ENCODE measurements at regions not wholly inside any gene's neighbourhood (a gene's known extent, or its start where the extent isn't known, plus 50 kb on each side); places are given as distances from the start of the nearest gene placed in this dataset.
"Not testable (repeated sequence)": the region's sequence is repeated elsewhere in the genome, so short reads cannot be mapped to it uniquely, and the experiment has no call there.

- DNase-seq (ENCODE audit: low read depth in 2 of 2) = no peak
Measured at GRCh38 chr5:42074353-42074752, 149.3 kb downstream of the FBXO4 start.

GRCh38 chr5:42089705-42090104 is 164.6 kb downstream of the FBXO4 start:
- DNase-seq (ENCODE audit: low read depth in 2 of 2) = no peak

DNA sequence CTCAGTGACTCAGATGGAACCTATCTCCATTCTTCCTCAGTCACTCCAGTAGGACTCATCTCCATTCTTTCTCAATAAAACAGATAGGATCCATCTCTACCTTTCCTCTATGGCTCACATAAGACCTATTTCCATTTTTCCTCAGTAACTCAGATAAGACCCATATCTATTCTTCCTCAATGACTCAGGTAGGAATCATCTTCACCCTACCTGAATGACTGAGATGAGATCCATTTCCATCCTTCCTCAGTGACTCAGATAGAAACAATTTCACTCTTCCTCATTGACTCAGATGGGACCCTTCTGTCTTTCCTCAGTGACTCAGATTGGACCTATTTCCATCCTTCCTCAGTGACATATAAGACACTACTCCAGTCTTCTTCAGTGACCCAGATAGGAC is 165.1 kb downstream of the FBXO4 start:
- no peak for DNase-seq (ENCODE audit: low read depth in 2 of 2)

DNA sequence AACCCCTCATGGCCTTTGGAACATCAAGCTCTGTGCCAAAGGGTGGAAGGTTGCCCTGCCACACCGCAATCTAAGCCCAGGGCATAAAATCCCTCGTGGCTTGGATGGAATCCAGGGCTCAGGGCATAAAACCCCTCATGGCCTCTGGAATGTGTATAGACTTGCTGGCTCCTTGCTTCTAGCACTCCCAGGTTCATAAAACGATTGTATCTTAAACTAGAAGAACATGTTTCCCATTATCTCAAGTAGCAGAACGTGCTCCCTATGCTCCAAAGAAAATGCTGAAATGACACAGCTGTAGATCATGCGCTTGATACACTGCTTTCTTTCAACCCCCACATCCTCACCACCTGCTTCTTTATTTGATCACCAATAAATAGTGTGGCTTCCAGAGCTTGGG is 174.8 kb downstream of the FBXO4 start:
- DNase-seq (ENCODE audit: low read depth in 2 of 2) = not testable (repeated sequence)

GRCh38 chr5:42108468-42108867 is 183.4 kb downstream of the FBXO4 start:
- DNase-seq (ENCODE audit: low read depth in 2 of 2) = no peak

- no peak for DNase-seq (ENCODE audit: low read depth in 2 of 2)
Measured at GRCh38 chr5:42109006-42109572, 184.0 kb downstream of the FBXO4 start.

DNA sequence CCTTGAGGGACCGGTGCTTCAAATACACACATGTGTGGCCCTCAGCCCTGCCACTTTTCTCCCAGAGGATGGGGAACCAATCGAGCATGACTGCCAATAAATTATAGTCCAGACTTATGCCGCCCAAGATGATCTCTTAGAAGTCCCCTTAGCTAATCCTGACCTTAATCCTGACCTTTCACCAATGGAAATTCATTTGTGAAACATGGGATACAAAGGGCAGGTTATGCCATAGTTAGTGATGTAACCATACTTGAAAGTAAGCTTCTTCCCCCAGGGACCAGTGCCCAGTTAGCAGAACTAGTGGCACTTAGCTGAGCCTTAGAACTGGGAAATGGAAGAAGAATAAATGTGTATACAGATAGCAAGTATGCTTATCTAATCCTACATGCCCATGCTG is 190.6 kb downstream of the FBXO4 start:
- not testable (repeated sequence) for DNase-seq (ENCODE audit: low read depth in 2 of 2)

DNA sequence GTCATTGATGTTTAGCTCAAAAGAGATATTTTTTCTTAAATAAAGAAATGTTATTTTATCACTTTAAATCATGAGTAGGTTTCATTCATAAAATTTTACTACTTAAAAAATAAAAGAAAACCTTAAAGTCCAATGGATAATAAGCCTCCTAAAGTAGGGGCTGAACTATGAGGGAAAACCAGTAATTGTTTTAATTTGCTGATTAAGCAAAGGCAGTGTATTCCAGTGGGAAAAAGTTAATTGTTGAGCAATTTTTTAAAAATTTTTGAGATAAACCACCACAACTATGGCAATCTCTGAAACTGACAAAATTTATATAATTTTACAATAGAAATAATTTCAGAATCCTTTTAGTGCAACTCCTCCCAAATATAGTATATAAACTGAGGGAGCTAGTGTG is 195.0 kb downstream of the FBXO4 start:
- DNase-seq (ENCODE audit: low read depth in 2 of 2) = no peak

GRCh38 chr5:42121401-42121800 is 196.3 kb downstream of the FBXO4 start:
- DNase-seq (ENCODE audit: low read depth in 2 of 2) = no peak

GRCh38 chr5:42131081-42131480 is 206.0 kb downstream of the FBXO4 start:
- no peak for DNase-seq (ENCODE audit: low read depth in 2 of 2)

- DNase-seq (ENCODE audit: low read depth in 2 of 2) = no peak
Measured at GRCh38 chr5:42143361-42143760, 218.3 kb downstream of the FBXO4 start.

GRCh38 chr5:42148813-42149212 is 223.7 kb downstream of the FBXO4 start:
- DNase-seq (ENCODE audit: low read depth in 2 of 2) = no peak

- DNase-seq (ENCODE audit: low read depth in 2 of 2) = no peak
Measured at GRCh38 chr5:42157215-42157614, 232.1 kb downstream of the FBXO4 start.

- DNase-seq (ENCODE audit: low read depth in 2 of 2) = no peak
Measured at GRCh38 chr5:42163083-42163482, 238.0 kb downstream of the FBXO4 start.

- DNase-seq (ENCODE audit: low read depth in 2 of 2) = no peak
Measured at GRCh38 chr5:42168091-42168670, 243.1 kb downstream of the FBXO4 start.

DNA sequence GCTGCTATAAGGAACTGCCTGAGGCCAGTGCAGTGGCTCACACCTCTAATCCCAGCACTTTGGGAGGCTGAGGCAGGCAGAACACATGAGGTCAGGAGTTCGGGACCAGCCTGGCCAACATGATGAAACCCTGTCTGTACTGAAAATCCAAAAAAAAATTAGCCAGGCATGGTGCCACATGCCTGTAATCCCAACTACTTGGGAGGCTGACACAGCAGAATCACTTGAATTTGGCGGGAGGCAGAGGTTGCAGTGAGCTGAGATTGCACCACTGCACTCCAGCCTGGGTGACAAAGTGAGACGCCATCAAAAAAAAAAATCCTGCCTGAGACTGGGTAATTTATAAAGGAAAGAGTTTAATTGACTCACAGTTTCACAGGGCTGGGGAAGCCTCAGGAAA is 247.1 kb upstream of the GHR start:
- not testable (repeated sequence) for DNase-seq (ENCODE audit: low read depth in 2 of 2)

DNA sequence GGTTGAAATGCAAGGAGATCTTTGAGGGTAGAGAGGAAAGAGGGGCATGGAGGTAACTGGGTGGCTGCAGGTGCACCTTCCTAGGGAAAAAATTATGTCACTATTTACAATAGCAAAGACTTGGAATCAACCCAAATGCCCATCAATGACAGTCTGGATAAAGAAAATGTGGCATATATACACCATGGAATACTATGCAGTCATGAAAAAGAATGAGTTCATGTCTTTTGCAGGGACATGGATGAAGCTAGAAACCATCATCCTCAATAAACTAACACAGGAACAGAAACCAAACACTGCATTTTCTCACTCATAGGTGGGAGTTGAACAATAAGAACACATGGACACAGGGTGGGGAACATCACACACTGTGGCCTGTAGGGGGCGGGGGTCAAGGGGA is 243.4 kb upstream of the GHR start:
- not testable (repeated sequence) for DNase-seq (ENCODE audit: low read depth in 2 of 2)

- DNase-seq (ENCODE audit: low read depth in 2 of 2) = no peak
Measured at GRCh38 chr5:42216904-42217303, 206.3 kb upstream of the GHR start.

GRCh38 chr5:42217791-42218190 is 205.4 kb upstream of the GHR start:
- no peak for DNase-seq (ENCODE audit: low read depth in 2 of 2)

GRCh38 chr5:42225009-42225408 is 198.2 kb upstream of the GHR start:
- DNase-seq (ENCODE audit: low read depth in 2 of 2) = no peak

DNA sequence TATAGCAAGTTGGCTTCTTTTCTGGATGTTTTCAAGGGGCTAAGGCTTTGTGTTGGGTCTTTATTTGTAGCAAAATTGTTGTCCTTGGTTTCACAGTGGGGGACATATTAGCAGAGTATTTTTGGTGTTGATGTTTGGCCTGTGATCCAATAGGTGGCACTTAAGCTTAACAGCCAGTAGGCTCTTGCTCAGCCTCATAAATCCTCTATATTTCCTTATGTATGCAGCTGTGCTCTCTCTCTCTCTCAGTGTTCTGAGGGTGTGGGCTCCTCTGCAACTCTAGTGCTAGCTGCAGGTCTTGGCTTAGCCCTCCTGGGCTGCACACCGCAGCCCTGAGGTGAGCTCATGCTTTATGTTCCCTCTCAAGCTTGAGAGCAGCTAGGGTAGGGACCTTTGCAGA is 195.0 kb upstream of the GHR start:
- DNase-seq (ENCODE audit: low read depth in 2 of 2) = no peak

DNA sequence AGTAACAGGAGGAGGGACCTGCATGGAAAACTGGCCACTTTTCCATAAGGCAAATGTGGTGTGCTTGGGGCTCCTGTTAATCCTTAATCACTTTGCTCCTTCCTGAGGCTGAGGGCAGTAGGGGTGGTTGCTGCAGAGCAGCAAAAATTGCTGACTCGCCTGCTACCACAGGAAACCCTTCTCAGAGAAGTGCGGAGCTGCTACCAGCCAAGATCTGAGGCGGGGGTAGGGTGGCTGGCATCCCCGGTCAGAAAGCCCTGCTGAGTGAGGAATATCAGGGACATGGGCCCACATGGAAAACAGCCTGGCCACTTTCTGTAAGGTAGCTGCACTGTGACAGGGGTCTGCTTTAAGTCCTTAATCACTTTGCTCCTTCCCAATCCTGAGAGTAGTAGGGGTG is 192.4 kb upstream of the GHR start:
- no peak for DNase-seq (ENCODE audit: low read depth in 2 of 2)

DNA sequence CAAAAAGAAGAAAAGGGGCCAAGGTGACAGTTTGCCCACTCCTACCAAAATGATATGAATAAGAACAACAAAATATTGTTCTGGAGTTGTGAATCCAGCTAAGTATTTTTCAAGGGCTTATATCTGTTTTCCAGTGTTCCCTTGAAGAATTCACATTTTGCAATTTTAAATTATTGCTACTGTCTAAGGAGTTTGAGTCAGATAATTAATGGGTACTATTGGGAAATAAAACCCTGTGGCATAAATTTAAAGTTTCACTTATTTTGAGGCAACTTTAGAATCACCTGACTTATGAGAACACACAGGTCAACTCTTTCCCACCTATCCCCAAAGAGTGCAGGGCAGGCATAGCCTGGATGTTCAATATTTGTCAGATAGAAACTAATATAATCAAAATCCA is 188.0 kb upstream of the GHR start:
- DNase-seq (ENCODE audit: low read depth in 2 of 2) = no peak

DNA sequence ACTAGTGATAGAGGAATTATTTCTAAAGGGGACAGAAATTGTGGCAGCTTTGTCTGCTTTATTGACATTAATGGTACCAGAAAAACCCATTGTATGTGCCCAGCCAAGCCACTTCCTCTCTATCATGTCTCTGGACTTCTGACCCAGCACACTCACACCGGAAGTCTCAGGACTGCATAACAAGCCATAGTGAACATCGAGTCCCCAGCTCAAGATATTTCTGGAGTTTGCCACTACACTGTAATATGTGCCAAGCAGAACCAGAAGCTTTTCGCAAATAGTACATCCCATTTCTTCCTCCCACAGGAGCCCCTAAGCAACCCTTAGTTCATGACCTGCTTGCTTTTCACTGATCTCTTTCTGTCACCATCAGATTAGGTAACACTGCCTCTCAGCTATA is 187.4 kb upstream of the GHR start:
- no peak for DNase-seq (ENCODE audit: low read depth in 2 of 2)
